ENCODE measurements at regions not wholly inside any gene's neighbourhood (a gene's known extent, or its start where the extent isn't known, plus 50 kb on each side); places are given as distances from the start of the nearest gene placed in this dataset.

DNA sequence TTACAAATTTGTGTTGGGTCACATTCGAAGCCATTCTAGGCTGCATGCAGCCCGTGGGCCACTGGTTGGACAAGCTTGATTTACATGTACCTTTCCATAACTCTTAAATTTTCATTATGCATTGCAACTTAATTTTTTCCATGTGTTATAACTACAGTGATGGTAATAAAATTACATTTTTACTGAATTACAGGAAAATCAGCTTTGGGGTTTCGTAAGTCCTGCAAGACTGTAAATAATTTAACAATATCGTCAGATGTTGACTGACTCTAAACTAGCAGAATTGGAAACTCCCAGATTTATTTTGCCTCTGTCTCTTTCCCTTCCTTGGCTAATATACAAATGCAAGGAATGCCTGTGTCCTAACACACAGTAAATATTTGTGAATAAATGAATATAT is 88.0 kb upstream of the RAPGEF2 start:
- Mint-ChIP-seq H3K4me1 (peaks cover 19% of the 10 kb centered on the region), H3K27me3 (ENCODE audit: insufficient read depth) (peaks cover 43% of the 10 kb centered on the region), H3K9me3 (no peaks in the 10 kb centered on the region), H3K4me3 (no peak overlapping the region), H3K27ac (no peak overlapping the region), H3K36me3 (ENCODE audit: low read depth) (no peaks in the 10 kb centered on the region)
- TF ChIP-seq, protein P1, sequence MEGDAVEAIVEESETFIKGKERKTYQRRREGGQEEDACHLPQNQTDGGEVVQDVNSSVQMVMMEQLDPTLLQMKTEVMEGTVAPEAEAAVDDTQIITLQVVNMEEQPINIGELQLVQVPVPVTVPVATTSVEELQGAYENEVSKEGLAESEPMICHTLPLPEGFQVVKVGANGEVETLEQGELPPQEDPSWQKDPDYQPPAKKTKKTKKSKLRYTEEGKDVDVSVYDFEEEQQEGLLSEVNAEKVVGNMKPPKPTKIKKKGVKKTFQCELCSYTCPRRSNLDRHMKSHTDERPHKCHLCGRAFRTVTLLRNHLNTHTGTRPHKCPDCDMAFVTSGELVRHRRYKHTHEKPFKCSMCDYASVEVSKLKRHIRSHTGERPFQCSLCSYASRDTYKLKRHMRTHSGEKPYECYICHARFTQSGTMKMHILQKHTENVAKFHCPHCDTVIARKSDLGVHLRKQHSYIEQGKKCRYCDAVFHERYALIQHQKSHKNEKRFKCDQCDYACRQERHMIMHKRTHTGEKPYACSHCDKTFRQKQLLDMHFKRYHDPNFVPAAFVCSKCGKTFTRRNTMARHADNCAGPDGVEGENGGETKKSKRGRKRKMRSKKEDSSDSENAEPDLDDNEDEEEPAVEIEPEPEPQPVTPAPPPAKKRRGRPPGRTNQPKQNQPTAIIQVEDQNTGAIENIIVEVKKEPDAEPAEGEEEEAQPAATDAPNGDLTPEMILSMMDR (conservative IDR thresholded peaks at IDR 0.05): no peak
- no peaks in the 10 kb centered on the region for H3K36me3 ChIP-seq (ENCODE audit: control insufficient read depth, insufficient read depth, low read length)
- H3K27ac ChIP-seq (ENCODE audit: low read depth, low read length): no peak overlapping the region
- no peaks in the 10 kb centered on the region for H3K9me3 ChIP-seq (ENCODE audit: control insufficient read depth, low read length)
- 96 to 100% methylated on average over 3 to 4 of the region's 4 CpGs for WGBS, 2 experiments (ENCODE audit: insufficient coverage in 1 of 2, insufficient read length in 1 of 2)
- DNase-seq: no peak
- H3K4me3 ChIP-seq (ENCODE audit: low read length): no peak overlapping the region
- no peak overlapping the region for H3K9ac ChIP-seq (ENCODE audit: extremely low read depth, low read length, poor library complexity, severe bottlenecking)
- H3K4me1 ChIP-seq (ENCODE audit: control insufficient read depth, insufficient read depth, low read length): peaks cover 3% of the 10 kb centered on the region
- peaks cover 53% of the 10 kb centered on the region for H3K27me3 ChIP-seq (ENCODE audit: control insufficient read depth, insufficient read depth, low read length, poor library complexity, severe bottlenecking)

GRCh38 chr4:159015841-159016240 is 87.0 kb upstream of the RAPGEF2 start:
- Histone ChIP-seq H3K9ac (ENCODE audit: extremely low read depth, low read length, poor library complexity, severe bottlenecking) (no peak overlapping the region), H3K27me3 (ENCODE audit: control insufficient read depth, insufficient read depth, low read length, poor library complexity, severe bottlenecking) (peaks cover 60% of the 10 kb centered on the region), H3K36me3 (ENCODE audit: control insufficient read depth, insufficient read depth, low read length) (no peaks in the 10 kb centered on the region), H3K27ac (ENCODE audit: low read depth, low read length) (no peak overlapping the region), H3K4me1 (ENCODE audit: control insufficient read depth, insufficient read depth, low read length) (peaks cover 3% of the 10 kb centered on the region), H3K4me3 (ENCODE audit: low read length) (no peak overlapping the region), H3K9me3 (ENCODE audit: control insufficient read depth, low read length) (no peaks in the 10 kb centered on the region)
- H3K27ac Mint-ChIP-seq: no peak overlapping the region
- no peak for DNase-seq
- no peak overlapping the region for H3K4me3 Mint-ChIP-seq
- H3K36me3 Mint-ChIP-seq (ENCODE audit: low read depth): no peaks in the 10 kb centered on the region
- peaks cover 49% of the 10 kb centered on the region for H3K27me3 Mint-ChIP-seq (ENCODE audit: insufficient read depth)
- TF ChIP-seq, protein P1 (conservative IDR thresholded peaks at IDR 0.05): no peak
- H3K4me1 Mint-ChIP-seq: peaks cover 19% of the 10 kb centered on the region
- 95 to 100% methylated on average over 1 to 5 of the region's 5 CpGs for WGBS, 2 experiments (ENCODE audit: insufficient coverage in 1 of 2, insufficient read length in 1 of 2)
- H3K9me3 Mint-ChIP-seq: no peaks in the 10 kb centered on the region

- 12 to 17% methylated on average over 6 to 8 of the region's 8 CpGs for WGBS, 2 experiments (ENCODE audit: insufficient coverage in 1 of 2, insufficient read length in 1 of 2)
- Histone ChIP-seq H3K27ac (ENCODE audit: low read depth, low read length) (no peak overlapping the region), H3K4me3 (ENCODE audit: low read length) (no peak overlapping the region), H3K27me3 (ENCODE audit: control insufficient read depth, insufficient read depth, low read length, poor library complexity, severe bottlenecking) (peaks cover 67% of the 10 kb centered on the region), H3K4me1 (ENCODE audit: control insufficient read depth, insufficient read depth, low read length) (peaks cover 3% of the 10 kb centered on the region), H3K36me3 (ENCODE audit: control insufficient read depth, insufficient read depth, low read length) (no peaks in the 10 kb centered on the region), H3K9ac (ENCODE audit: extremely low read depth, low read length, poor library complexity, severe bottlenecking) (no peak overlapping the region), H3K9me3 (ENCODE audit: control insufficient read depth, low read length) (no peaks in the 10 kb centered on the region)
- no peak overlapping the region for H3K27ac Mint-ChIP-seq
- DNase-seq: peak; percentile 88
- no peak overlapping the region for H3K4me3 Mint-ChIP-seq
- H3K4me1 Mint-ChIP-seq: peaks cover 20% of the 10 kb centered on the region
- no peaks in the 10 kb centered on the region for H3K36me3 Mint-ChIP-seq (ENCODE audit: low read depth)
- H3K9me3 Mint-ChIP-seq: no peaks in the 10 kb centered on the region
- TF ChIP-seq, protein P1 (conservative IDR thresholded peaks at IDR 0.05): peak; percentile 50
- H3K27me3 Mint-ChIP-seq (ENCODE audit: insufficient read depth): peaks cover 49% of the 10 kb centered on the region
Measured at GRCh38 chr4:159016593-159017024, 86.3 kb upstream of the RAPGEF2 start.
